NCI-H748 treated with DMSO at 0.1 percent for 48 hours (cell line): ENCODE measurements at regions not wholly inside any gene's neighbourhood (a gene's known extent, or its start where the extent isn't known, plus 50 kb on each side); places are given as distances from the start of the nearest gene placed in this dataset.

Experiments
- DNase-seq: peaks from one replicate; lab custom pipeline; 2025; lab: John Stamatoyannopoulos, UW

- DNase-seq, result no peak
Measured at GRCh38 chr18:24987303-24988252, 364.4 kb downstream of the ZNF521 start.

DNA sequence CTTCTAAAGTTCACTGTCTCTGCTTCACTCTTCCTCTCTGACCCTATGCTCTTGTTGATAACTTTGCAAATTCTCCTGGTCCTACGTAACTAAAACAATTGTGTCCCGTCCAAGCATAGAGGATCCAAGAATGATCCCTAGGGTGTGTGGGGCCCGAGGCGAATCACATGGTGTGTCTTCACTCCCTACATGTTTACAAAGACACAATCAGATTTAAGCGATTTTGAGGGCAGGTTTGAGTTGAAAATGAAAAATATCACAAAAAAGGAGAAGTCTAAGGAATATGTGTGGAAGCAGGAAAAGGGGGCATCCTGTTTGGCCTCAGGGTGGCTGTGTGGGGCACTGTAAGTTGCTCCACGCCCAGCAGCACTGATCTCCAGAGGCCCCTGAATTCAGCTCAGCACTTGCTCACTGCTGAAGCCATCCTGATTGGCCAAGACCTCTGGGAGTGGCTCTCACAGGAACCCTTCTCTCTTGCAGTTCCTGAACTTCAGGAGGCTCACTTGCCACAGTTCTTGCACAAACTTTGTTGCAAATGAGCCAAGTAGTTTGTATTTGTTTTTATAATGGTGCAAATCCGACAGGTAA, 363.6 kb downstream of the ZNF521 start:
- no peak for DNase-seq

- no peak for DNase-seq
Measured at GRCh38 chr18:24989760-24990593, 362.0 kb downstream of the ZNF521 start.

- no peak for DNase-seq
Measured at GRCh38 chr18:24990671-24991134, 361.3 kb downstream of the ZNF521 start.

GRCh38 chr18:24991141-24992060, 360.6 kb downstream of the ZNF521 start:
- DNase-seq, result no peak

DNA sequence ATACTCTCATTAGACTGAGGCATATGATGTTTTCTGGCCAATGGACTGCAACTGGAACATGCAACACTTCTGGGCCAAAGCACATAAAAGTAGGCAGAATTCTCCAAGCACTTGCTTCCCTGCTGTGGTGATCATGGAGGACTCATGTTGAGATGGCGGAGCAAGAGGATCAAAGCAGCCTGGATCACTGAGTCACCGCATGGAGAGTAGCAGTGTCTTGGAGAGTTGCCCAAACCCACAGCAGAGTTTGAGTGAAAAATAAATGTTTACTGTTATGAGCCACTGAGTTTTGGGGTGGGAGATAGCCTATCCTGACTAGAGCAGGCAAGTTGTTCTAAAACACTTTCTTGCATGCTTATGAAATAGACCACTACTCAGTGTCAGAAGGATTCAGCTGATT, 359.5 kb downstream of the ZNF521 start:
- no peak for DNase-seq

DNA sequence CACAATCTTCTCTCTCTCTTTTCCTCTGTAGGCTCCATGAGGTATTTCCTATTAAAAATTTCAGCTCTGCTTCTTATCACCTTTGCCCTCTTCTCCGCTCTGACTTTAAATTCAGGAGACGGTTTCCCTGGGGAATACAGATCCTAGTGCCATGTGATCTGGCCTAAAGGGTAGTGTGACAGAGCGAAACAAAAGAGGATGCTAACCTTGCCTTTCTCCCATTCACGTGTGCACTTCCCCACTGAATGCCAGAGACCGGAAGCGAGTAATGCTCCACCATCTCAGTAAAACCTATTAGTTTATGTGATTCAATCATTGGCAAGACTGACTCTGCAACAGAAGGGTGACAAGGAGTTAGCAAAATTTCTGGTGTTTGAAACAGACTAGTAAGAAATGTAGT, 358.3 kb downstream of the ZNF521 start:
- DNase-seq, result no peak

DNA sequence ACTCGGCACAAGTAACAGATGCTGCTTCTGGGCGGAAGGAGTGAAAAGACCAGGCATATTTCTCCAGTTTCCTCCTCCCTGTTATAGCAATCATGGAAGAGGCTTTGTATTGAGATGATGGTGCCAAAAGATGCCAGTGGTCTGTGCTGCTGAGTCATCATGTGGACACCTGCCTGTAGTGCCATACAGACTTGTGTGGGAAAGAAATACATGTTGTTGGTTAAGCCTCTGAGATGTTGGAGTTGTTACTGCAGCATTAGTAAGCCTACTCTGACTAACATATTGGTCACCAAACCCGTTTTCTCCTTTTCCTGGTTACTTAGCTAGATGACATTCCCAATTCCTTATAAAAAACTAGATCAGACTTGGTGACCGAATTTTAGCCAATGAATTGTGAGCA, 356.9 kb downstream of the ZNF521 start:
- no peak for DNase-seq

GRCh38 chr18:24995755-24996154, 356.2 kb downstream of the ZNF521 start:
- DNase-seq, result no peak

DNA sequence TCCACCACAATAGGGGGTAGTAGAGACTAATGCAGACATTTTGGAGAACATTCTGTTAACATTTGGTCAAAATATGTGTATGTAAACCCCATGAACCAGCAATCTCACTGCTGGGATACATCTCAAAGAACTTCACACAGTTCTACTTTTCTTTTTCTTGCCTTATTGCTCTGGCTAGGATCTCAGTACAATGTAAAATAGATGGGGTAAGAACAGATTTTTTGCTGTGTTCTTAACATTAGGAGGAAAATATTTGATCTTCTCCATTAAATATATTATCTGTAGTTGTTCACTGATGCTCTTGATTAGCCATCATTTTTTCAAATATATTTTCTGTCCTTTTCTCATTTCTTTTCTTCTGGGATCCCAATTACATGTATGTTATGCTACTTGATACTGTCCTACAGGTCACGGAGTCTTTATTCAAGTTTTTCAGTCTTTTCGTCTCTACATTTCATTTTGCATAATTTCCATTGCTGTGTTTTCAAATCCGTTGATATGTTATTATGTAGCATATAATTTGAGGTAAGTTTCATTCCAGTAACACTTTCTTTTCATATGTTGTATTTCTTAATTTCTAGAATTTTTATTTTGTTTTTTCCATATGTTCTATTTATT, 352.2 kb downstream of the ZNF521 start:
- no peak for DNase-seq

DNA sequence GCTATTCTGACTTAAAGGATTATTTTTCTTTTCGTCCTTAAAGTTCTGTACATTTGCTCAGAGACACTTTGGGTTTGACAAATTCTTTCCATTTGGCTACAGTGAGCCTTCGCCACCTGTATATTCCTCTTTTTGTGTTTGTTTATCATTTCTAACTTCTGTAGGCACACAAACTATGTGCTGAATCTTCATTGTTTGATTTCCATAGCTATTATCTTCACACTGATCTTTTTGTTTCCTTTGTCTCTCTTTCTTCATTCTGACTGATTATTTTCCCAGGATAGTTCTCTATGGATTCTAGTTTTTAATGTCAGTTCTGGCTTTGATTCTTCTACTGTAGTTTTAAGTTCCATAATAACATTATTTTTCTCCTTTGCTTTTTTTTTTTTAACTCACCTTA, 350.2 kb downstream of the ZNF521 start:
- DNase-seq, result no peak

DNA sequence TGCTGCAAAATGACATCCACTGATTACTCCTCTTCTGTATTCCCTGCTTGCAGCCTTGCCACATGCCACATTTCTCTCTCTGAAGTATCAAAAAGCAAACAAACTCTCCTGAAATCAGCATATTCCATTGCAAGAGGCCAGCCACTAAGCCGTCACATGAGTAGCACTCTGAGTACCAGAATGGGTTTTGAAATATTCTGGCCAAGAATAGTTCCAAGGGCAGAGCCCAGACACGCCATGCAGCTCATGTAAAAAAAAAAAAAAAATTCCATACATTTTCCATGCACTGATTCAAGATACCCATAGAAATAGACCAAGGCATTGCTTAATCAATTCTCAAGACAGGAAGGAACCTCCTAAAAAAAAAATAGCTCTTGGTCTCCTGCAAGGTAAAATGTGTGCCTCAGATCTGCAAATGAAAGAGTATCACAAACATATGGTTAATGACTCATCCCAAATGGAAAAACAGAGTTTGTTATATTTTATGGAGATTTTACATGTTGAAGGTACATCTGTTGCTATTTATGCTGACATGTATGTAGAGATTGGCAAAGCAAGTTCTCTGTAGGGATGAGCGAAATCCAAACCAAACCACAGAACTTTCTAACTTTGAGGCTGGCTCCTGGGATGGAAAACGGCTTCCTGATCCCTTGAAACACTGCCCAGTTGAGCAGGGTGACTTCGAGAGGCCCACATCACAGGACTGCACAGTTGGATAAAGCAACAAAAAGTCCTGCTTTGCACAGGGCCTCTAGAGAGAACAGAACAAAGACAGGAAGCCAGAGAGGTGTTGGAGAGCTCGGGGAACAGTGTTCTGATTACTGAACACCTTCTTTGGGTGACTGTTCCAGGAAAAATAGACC, 346.2 kb downstream of the ZNF521 start:
- DNase-seq, result no peak

DNA sequence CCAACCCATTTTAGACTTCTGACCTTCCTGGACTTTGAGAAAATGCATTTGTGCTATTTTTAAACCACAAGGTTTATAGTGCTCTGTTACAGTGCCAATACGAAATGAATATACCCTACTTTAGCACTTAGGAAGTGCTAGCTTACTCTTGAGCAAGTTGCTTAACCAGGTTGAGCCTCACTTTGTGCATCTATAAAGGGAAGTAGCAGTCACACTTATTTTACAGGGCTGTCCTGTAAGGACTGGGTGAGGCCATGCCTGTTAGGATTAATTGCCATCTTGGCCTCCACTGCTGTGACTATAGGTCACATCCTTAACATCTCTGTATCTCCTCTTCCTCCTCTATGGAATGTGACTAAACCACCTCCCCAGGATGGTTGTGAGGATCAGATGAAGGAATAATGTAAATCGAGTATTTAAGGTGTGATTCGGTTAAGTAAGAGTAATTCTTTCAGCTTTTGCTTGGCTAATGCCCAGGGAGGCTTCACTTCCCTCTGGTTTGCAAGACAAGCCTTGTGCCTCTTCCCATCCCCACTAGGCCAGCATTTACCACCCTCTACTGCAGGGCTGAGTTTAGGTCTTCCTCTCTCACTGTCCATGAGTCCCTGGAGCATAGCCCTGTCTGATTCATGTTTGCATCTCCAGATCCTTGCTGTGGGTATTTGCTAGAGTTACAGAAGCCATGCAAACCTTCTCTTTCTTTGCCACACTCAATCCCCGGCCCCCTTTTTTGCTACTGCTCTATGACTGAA, 341.2 kb downstream of the ZNF521 start:
- no peak for DNase-seq
